H1 (cell line): ENCODE measurements at regions not wholly inside any gene's neighbourhood (a gene's known extent, or its start where the extent isn't known, plus 50 kb on each side); places are given as distances from the start of the nearest gene placed in this dataset.
"Not testable (repeated sequence)": the region's sequence is repeated elsewhere in the genome, so short reads cannot be mapped to it uniquely, and the experiment has no call there.

ENCODE experiments used
- CTCF ChIA-PET: fragments of 300-600 bp; sonication (Branson Sonifier 250); formaldehyde crosslinking; loops from one replicate; lab custom pipeline; 2021; ENCODE audit not compliant: partially characterized antibody; lab: Charles Lee
- POLR2A ChIA-PET: fragments of 300-600 bp; sonication (Branson Sonifier 250); formaldehyde crosslinking; loops from one replicate; lab custom pipeline; 2021; ENCODE audit warnings: inconsistent platforms; ENCODE audit not compliant: partially characterized antibody; lab: Charles Lee
- DNase-seq, 2 experiments: peaks; one replicate each; pipeline versions ENCODE4 v3.0.0 to v3.0.0-alpha.2; 2010 to 2022; ENCODE audit warnings: low spot score in 2 of 2, low read depth in 1 of 2, mixed read lengths in 1 of 2
- FAIRE-seq: peaks from 2 replicates; lab custom pipeline; 2011; peaks lifted over from hg19 to GRCh38; lab: Jason Lieb, UNC
- H2AFZ ChIP-seq: 2 replicates; pipeline ENCODE4 v1.8.1; 2012; ENCODE audit warnings: low read length, inconsistent platforms
- H2AK5ac ChIP-seq: 2 replicates; pipeline ENCODE4 v1.6.1; 2013; ENCODE audit warnings: low read depth, low read length
- H2BK120ac ChIP-seq: replicated peaks from 2 replicates; pipeline ENCODE3; 2013; ENCODE audit warnings: low read depth, low read length, inconsistent platforms
- H2BK12ac ChIP-seq: 2 replicates; pipeline ENCODE4 v1.6.1; 2013; ENCODE audit warnings: low read depth, low read length
- H2BK15ac ChIP-seq: 2 replicates; pipeline ENCODE4 v1.6.1; 2013; ENCODE audit warnings: low read length
- H2BK20ac ChIP-seq: 2 replicates; pipeline ENCODE4 v1.6.1; 2013; ENCODE audit warnings: low read length
- H2BK5ac ChIP-seq: 2 replicates; pipeline ENCODE4 v1.6.1; 2013; ENCODE audit warnings: low read depth, low read length
- H3K14ac ChIP-seq: 2 replicates; pipeline ENCODE4 v1.6.1; 2013; ENCODE audit warnings: inconsistent platforms; ENCODE audit not compliant: insufficient read length
- H3K18ac ChIP-seq: 2 replicates; pipeline ENCODE4 v1.6.1; 2013; ENCODE audit warnings: low read length; ENCODE audit errors: extremely low read depth
- H3K23ac ChIP-seq: 2 replicates; pipeline ENCODE4 v1.6.1; 2013; ENCODE audit warnings: inconsistent platforms; ENCODE audit not compliant: insufficient read length
- H3K23me2 ChIP-seq: 2 replicates; pipeline ENCODE4 v1.6.1; 2013; ENCODE audit warnings: low read depth, low read length
- H3K27ac ChIP-seq: 2 replicates; pipeline ENCODE4 v1.6.1; 2011; ENCODE audit warnings: low read depth, low read length, inconsistent platforms
- H3K27me3 ChIP-seq, 4 experiments: replicated peaks in 1 of 4; 1 replicate in 1 of 4; 2 replicates in 3 of 4; pipeline versions ENCODE4 v1.6.1 to v1.8.1; 2011 to 2013; ENCODE audit warnings: low read length in 3 of 4, mild to moderate bottlenecking in 3 of 4, inconsistent platforms in 2 of 4, mixed read lengths in 2 of 4, moderate library complexity in 1 of 4; ENCODE audit not compliant: control insufficient read depth in 3 of 4, insufficient read depth in 3 of 4; ENCODE audit errors: extremely low read depth in 1 of 4
- H3K36me3 ChIP-seq, 4 experiments: 2 replicates each; pipeline versions ENCODE4 v1.6.1 to v1.8.1; 2011 to 2013; ENCODE audit warnings: mild to moderate bottlenecking in 4 of 4, low read length in 3 of 4, moderate library complexity in 2 of 4, control low read depth in 1 of 4, inconsistent platforms in 1 of 4; ENCODE audit not compliant: insufficient read depth in 4 of 4, control insufficient read depth in 2 of 4
- H3K4ac ChIP-seq: replicated peaks from 2 replicates; pipeline ENCODE3; 2013; ENCODE audit warnings: low read length, low read depth, mixed read lengths, inconsistent platforms; ENCODE audit not compliant: insufficient read length
- H3K4me1 ChIP-seq, 4 experiments: replicated peaks in 1 of 4; 1 replicate in 1 of 4; 2 replicates in 3 of 4; pipeline versions ENCODE4 v1.6.1 to v1.8.1; 2011 to 2013; ENCODE audit warnings: low read length in 3 of 4, inconsistent platforms in 2 of 4, mixed read lengths in 1 of 4; ENCODE audit not compliant: insufficient read depth in 4 of 4, control insufficient read depth in 3 of 4
- H3K4me2 ChIP-seq, 2 experiments: 2 replicates each; pipeline versions ENCODE4 v1.6.1 to v1.8.1; 2011 to 2013; ENCODE audit warnings: low read depth in 2 of 2, low read length in 2 of 2, control low read depth in 1 of 2, inconsistent platforms in 1 of 2, mild to moderate bottlenecking in 1 of 2; ENCODE audit not compliant: insufficient read depth in 1 of 2
- H3K4me3 ChIP-seq, 4 experiments: fragments of 200-600, 300-600 bp in 1 of 4; sonication (generic), shearing (Covaris generic), sonication (Bioruptor Twin) in 1 of 4; 2 replicates each; pipeline versions ENCODE4 v1.5.1 to v1.8.1; 2011 to 2016; ENCODE audit warnings: low read length in 4 of 4, low read depth in 3 of 4, control low read depth in 2 of 4, inconsistent platforms in 2 of 4, mild to moderate bottlenecking in 2 of 4, mixed read lengths in 1 of 4, moderate library complexity in 1 of 4; ENCODE audit not compliant: insufficient read depth in 2 of 4; ENCODE audit errors: extremely low read depth in 1 of 4
- H3K56ac ChIP-seq: replicated peaks from 2 replicates; pipeline ENCODE3; 2013; ENCODE audit warnings: low read depth, mild to moderate bottlenecking, mixed read lengths, low read length, inconsistent platforms; ENCODE audit not compliant: insufficient read length
- H3K79me1 ChIP-seq: 2 replicates; pipeline ENCODE4 v1.6.1; 2013; ENCODE audit warnings: low read depth, low read length, control low read depth
- H3K79me2 ChIP-seq, 2 experiments: 2 replicates each; pipeline versions ENCODE4 v1.6.1 to v1.8.1; 2012 to 2013; ENCODE audit warnings: low read length in 2 of 2, mild to moderate bottlenecking in 2 of 2, inconsistent platforms in 1 of 2; ENCODE audit not compliant: insufficient read depth in 2 of 2, control insufficient read depth in 1 of 2
- H3K9ac ChIP-seq, 4 experiments: replicated peaks in 1 of 4; 1 replicate in 1 of 4; 2 replicates in 3 of 4; pipeline versions ENCODE4 v1.6.1 to v1.8.1; 2011 to 2013; ENCODE audit warnings: low read depth in 3 of 4, low read length in 3 of 4, control low read depth in 2 of 4, mild to moderate bottlenecking in 2 of 4, moderate library complexity in 2 of 4, inconsistent platforms in 1 of 4; ENCODE audit errors: extremely low read depth in 1 of 4
- H3K9me3 ChIP-seq, 2 experiments: 2 replicates each; pipeline versions ENCODE4 v1.6.1 to v1.8.1; 2012 to 2013; ENCODE audit warnings: mild to moderate bottlenecking in 2 of 2, moderate library complexity in 2 of 2, control low read depth in 1 of 2, inconsistent platforms in 1 of 2, low read depth in 1 of 2, low read length in 1 of 2, mixed read lengths in 1 of 2; ENCODE audit not compliant: insufficient read depth in 2 of 2
- H4K20me1 ChIP-seq, 2 experiments: replicated peaks in 1 of 2; 2 replicates each; pipeline versions ENCODE3 to v1.8.1; 2011 to 2013; ENCODE audit warnings: inconsistent platforms in 2 of 2, low read length in 2 of 2, mild to moderate bottlenecking in 1 of 2; ENCODE audit not compliant: insufficient read depth in 2 of 2, control insufficient read depth in 1 of 2
- H4K5ac ChIP-seq: 2 replicates; pipeline ENCODE4 v1.6.1; 2013; ENCODE audit warnings: low read length, low read depth, mixed read lengths, inconsistent platforms; ENCODE audit not compliant: insufficient read length
- H4K8ac ChIP-seq: 2 replicates; pipeline ENCODE4 v1.8.0; 2013; ENCODE audit warnings: mild to moderate bottlenecking, moderate library complexity, low read length, inconsistent platforms; ENCODE audit not compliant: insufficient read depth; ENCODE audit errors: extremely low read depth
- H4K91ac ChIP-seq: replicated peaks from 2 replicates; pipeline ENCODE3; 2013; ENCODE audit warnings: low read length, mixed read lengths, inconsistent platforms; ENCODE audit not compliant: insufficient read length
- WGBS, 2 experiments: shearing (Covaris generic) in 1 of 2; methylation state at CpG; one replicate each; pipeline versions ENCODE4 v1.1.6 to v1.1.7; 2013 to 2015; ENCODE audit warnings: low lambda C conversion rate in 2 of 2, mixed read lengths in 2 of 2, inconsistent platforms in 1 of 2, low coverage in 1 of 2, missing lambda C conversion rate in 1 of 2; ENCODE audit not compliant: insufficient replicate concordance in 2 of 2, insufficient coverage in 1 of 2, insufficient read length in 1 of 2; ENCODE audit errors: extremely low coverage in 1 of 2, missing lambda C conversion rate in 1 of 2; 5-methylcytosine and 5-hydroxymethylcytosine counted together

GRCh38 chr16:29177888-29178726, 193.3 kb downstream of the LAT start:
- H2BK15ac ChIP-seq, H3K4me2 ChIP-seq, H4K20me1 ChIP-seq, H2AK5ac ChIP-seq, H3K27me3 ChIP-seq, H2BK12ac ChIP-seq, H2AFZ ChIP-seq, H2BK120ac ChIP-seq, H3K4me3 ChIP-seq, H3K79me2 ChIP-seq, H4K91ac ChIP-seq, H4K8ac ChIP-seq, H3K23ac ChIP-seq, H3K79me1 ChIP-seq, H3K23me2 ChIP-seq, H3K56ac ChIP-seq, H3K4ac ChIP-seq, H3K36me3 ChIP-seq, POLR2A ChIA-PET, H4K5ac ChIP-seq, H3K27ac ChIP-seq, H2BK20ac ChIP-seq, H3K14ac ChIP-seq, H3K4me1 ChIP-seq, H3K9ac ChIP-seq, FAIRE-seq, H2BK5ac ChIP-seq, H3K18ac ChIP-seq, DNase-seq, H3K9me3 ChIP-seq: not testable (repeated sequence)
- CTCF ChIA-PET: interaction anchor here (1.4 kb wide), 1 partner anchor 139 kb away, joined by 4 read pairs; no protein-coding TSS in a partner anchor
- WGBS, 2 experiments: 89% methylated on average over 12 of the region's 24 CpGs; no CpG with 5 or more reads in 1 of the 2 experiments
